Panc1 (cell line): ENCODE measurements at regions not wholly inside any gene's neighbourhood (a gene's known extent, or its start where the extent isn't known, plus 50 kb on each side); places are given as distances from the start of the nearest gene placed in this dataset.

ENCODE experiments used
- ATAC-seq: fragments of 200-7000 bp; cut with Tn5 transposase; 2 replicates; pipeline ENCODE4 v1.9.1; 2020; ENCODE audit warnings: mild to moderate bottlenecking, moderate library complexity
- BruUV-seq: library from RNA; stranded (reverse); fragments of 400-500 nt; replicated peaks from 2 replicates; lab custom pipeline; 2021; lab: Mats Ljungman, UMichigan
- CTCF ChIA-PET: fragments of 300-600 bp; sonication (Branson Sonifier 250); formaldehyde crosslinking; loops from one replicate; lab custom pipeline; 2022; ENCODE audit warnings: antibody characterized with exemption; lab: Charles Lee
- POLR2A ChIA-PET: fragments of 300-600 bp; sonication (Branson Sonifier 250); formaldehyde crosslinking; loops from one replicate; lab custom pipeline; 2022; ENCODE audit warnings: antibody characterized with exemption; lab: Charles Lee
- DNase-seq: peaks from one replicate; pipeline ENCODE4 v3.0.0-alpha.2; 2010; ENCODE audit warnings: low read depth, low spot score
- H3K27ac ChIP-seq: 2 replicates; pipeline ENCODE4 v1.5.1; 2011; ENCODE audit warnings: mild to moderate bottlenecking, low read length, inconsistent platforms
- H3K27me3 ChIP-seq: fragments of 200-500 bp; sonication (Bioruptor generic); 2 replicates; pipeline ENCODE4 v1.6.0; 2014; ENCODE audit warnings: low read length, inconsistent platforms; ENCODE audit not compliant: control insufficient read depth, insufficient read depth
- H3K36me3 ChIP-seq: fragments of 200-500 bp; sonication (Bioruptor generic); 2 replicates; pipeline ENCODE4 v1.5.1; 2014; ENCODE audit warnings: inconsistent platforms, mild to moderate bottlenecking, low read length, moderate library complexity; ENCODE audit not compliant: control insufficient read depth, insufficient read depth
- H3K4me1 ChIP-seq: 2 replicates; pipeline ENCODE4 v1.5.1; 2011; ENCODE audit warnings: inconsistent platforms, mild to moderate bottlenecking, low read length, moderate library complexity; ENCODE audit not compliant: control insufficient read depth, insufficient read depth
- H3K4me3 ChIP-seq, 2 experiments: 2 replicates each; pipeline ENCODE4 v1.5.1; 2011 to 2012; ENCODE audit warnings: low read depth in 2 of 2, low read length in 2 of 2, mild to moderate bottlenecking in 2 of 2, inconsistent platforms in 1 of 2, moderate library complexity in 1 of 2
- H3K9me3 ChIP-seq: fragments of 200-500 bp; sonication (Bioruptor generic); 2 replicates; pipeline ENCODE4 v1.5.1; 2014; ENCODE audit warnings: low read depth, mild to moderate bottlenecking, inconsistent platforms, low read length, moderate library complexity; ENCODE audit not compliant: control insufficient read depth, insufficient read depth
- POLR2AphosphoS5 ChIP-seq: IDR thresholded peaks from 2 replicates; pipeline ENCODE4 v1.6.1; 2012; ENCODE audit warnings: mild to moderate bottlenecking, low read depth, low read length, moderate library complexity
- SIN3A ChIP-seq: IDR thresholded peaks from 2 replicates; pipeline ENCODE4 v1.6.1; 2012; ENCODE audit warnings: low read depth, mild to moderate bottlenecking, low read length, moderate library complexity, borderline replicate concordance; ENCODE audit not compliant: insufficient read depth
- TCF7L2 ChIP-seq: IDR thresholded peaks from 2 replicates; pipeline ENCODE4 v1.6.1; 2011; ENCODE audit warnings: mild to moderate bottlenecking, low read depth, low read length, inconsistent platforms
- in situ Hi-C: cut with HindIII; loops from 2 replicates; pipeline ENCODE4 v1.10.0; 2016; ENCODE audit warnings: low sequenced_read_pairs, low pct_unique_long_range_greater_than_20kb
- intact Hi-C: fragments of 100-400 bp; cut with micrococcal nuclease; formaldehyde crosslinking; loops from one replicate; pipeline ENCODE4 v1.10.0; 2022; ENCODE audit not compliant: unreplicated experiment
- TF ChIP-seq, protein P1 (sequence below), 2 experiments: IDR thresholded peaks; 2 replicates each; pipeline ENCODE4 v1.6.1; 2011 to 2012; ENCODE audit warnings: low read depth in 2 of 2, control low read depth in 1 of 2, low read length in 1 of 2, mild to moderate bottlenecking in 1 of 2, moderate library complexity in 1 of 2; ENCODE audit not compliant: insufficient read depth in 1 of 2
- TF ChIP-seq, protein P2 (sequence below): fragments of 450-650 bp; IDR thresholded peaks from 2 replicates; pipeline ENCODE4 v1.5.1; 2017; ENCODE audit warnings: mild to moderate bottlenecking

- H3K27ac ChIP-seq, result no peak overlapping the region
- DNase-seq (no peak), ATAC-seq (no peak)
- ChIA-PET POLR2A (no interaction called here), CTCF (no interaction called here)
- no peaks in the 10 kb centered on the region for H3K9me3 ChIP-seq
- H3K4me3 ChIP-seq, result no peak overlapping the region
- H3K4me1 ChIP-seq, result no peaks in the 10 kb centered on the region
- in situ Hi-C loops (no loop called here), intact Hi-C loops (no loop called here)
- BruUV-seq, result no TSS peak
- no peak for TF ChIP-seq TCF7L2
- TF ChIP-seq, protein P1, sequence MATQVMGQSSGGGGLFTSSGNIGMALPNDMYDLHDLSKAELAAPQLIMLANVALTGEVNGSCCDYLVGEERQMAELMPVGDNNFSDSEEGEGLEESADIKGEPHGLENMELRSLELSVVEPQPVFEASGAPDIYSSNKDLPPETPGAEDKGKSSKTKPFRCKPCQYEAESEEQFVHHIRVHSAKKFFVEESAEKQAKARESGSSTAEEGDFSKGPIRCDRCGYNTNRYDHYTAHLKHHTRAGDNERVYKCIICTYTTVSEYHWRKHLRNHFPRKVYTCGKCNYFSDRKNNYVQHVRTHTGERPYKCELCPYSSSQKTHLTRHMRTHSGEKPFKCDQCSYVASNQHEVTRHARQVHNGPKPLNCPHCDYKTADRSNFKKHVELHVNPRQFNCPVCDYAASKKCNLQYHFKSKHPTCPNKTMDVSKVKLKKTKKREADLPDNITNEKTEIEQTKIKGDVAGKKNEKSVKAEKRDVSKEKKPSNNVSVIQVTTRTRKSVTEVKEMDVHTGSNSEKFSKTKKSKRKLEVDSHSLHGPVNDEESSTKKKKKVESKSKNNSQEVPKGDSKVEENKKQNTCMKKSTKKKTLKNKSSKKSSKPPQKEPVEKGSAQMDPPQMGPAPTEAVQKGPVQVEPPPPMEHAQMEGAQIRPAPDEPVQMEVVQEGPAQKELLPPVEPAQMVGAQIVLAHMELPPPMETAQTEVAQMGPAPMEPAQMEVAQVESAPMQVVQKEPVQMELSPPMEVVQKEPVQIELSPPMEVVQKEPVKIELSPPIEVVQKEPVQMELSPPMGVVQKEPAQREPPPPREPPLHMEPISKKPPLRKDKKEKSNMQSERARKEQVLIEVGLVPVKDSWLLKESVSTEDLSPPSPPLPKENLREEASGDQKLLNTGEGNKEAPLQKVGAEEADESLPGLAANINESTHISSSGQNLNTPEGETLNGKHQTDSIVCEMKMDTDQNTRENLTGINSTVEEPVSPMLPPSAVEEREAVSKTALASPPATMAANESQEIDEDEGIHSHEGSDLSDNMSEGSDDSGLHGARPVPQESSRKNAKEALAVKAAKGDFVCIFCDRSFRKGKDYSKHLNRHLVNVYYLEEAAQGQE (IDR thresholded peaks at IDR 0.05; ENCODE audit: insufficient read depth in 1 of 2, low read depth in 2 of 2, low read length in 1 of 2), result no peak
- no peak for TF ChIP-seq POLR2AphosphoS5
- TF ChIP-seq, protein P2, sequence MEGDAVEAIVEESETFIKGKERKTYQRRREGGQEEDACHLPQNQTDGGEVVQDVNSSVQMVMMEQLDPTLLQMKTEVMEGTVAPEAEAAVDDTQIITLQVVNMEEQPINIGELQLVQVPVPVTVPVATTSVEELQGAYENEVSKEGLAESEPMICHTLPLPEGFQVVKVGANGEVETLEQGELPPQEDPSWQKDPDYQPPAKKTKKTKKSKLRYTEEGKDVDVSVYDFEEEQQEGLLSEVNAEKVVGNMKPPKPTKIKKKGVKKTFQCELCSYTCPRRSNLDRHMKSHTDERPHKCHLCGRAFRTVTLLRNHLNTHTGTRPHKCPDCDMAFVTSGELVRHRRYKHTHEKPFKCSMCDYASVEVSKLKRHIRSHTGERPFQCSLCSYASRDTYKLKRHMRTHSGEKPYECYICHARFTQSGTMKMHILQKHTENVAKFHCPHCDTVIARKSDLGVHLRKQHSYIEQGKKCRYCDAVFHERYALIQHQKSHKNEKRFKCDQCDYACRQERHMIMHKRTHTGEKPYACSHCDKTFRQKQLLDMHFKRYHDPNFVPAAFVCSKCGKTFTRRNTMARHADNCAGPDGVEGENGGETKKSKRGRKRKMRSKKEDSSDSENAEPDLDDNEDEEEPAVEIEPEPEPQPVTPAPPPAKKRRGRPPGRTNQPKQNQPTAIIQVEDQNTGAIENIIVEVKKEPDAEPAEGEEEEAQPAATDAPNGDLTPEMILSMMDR, result no peak
- TF ChIP-seq SIN3A, result no peak
- H3K36me3 ChIP-seq, result no peaks in the 10 kb centered on the region
- H3K27me3 ChIP-seq, result peaks cover 2% of the 10 kb centered on the region; the same call in 1 of the 2 replicates
Observed at GRCh38 chr13:23963947-23964346, 66.6 kb upstream of the C1QTNF9B start.

- in situ Hi-C loops, result no loop called here
- CTCF ChIA-PET, result no interaction called here
Observed at GRCh38 chr13:23965346-23965745, 68.0 kb upstream of the C1QTNF9B start.

More at GRCh38 chr13:23965346-23965745, 68.0 kb upstream of the C1QTNF9B start:
- DNase-seq (no peak), ATAC-seq (no peak)
- H3K9me3 ChIP-seq, result no peaks in the 10 kb centered on the region
- no peak overlapping the region for H3K4me3 ChIP-seq
- H3K27me3 ChIP-seq, result peaks cover 2% of the 10 kb centered on the region; the same call in 1 of the 2 replicates
- intact Hi-C loops, result no loop called here
- no TSS peak for BruUV-seq
- no peaks in the 10 kb centered on the region for H3K4me1 ChIP-seq
- POLR2A ChIA-PET, result no interaction called here
- no peaks in the 10 kb centered on the region for H3K36me3 ChIP-seq
- H3K27ac ChIP-seq, result no peak overlapping the region
- TF ChIP-seq POLR2AphosphoS5 (no peak), TCF7L2 (no peak), SIN3A (no peak)
- TF ChIP-seq, protein P1 (IDR thresholded peaks at IDR 0.05; ENCODE audit: insufficient read depth in 1 of 2, low read depth in 2 of 2, low read length in 1 of 2), result no peak
- TF ChIP-seq, protein P2, result no peak
